Activated CD4-positive, alpha-beta T cell treated with anti-CD3 and anti-CD28 coated beads for 4 hours (primary cell): ENCODE measurements at regions not wholly inside any gene's neighbourhood (a gene's known extent, or its start where the extent isn't known, plus 50 kb on each side); places are given as distances from the start of the nearest gene placed in this dataset.

Experiments
- DNase-seq, 2 donors: peaks; one replicate each; pipeline ENCODE4 v3.0.0-alpha.2; 2020

GRCh38 chr2:76312236-76312635, 601.5 kb upstream of the GCFC2 start:
- no peak for DNase-seq

- DNase-seq: no peak
Observed at GRCh38 chr2:76311728-76312127, 601.0 kb upstream of the GCFC2 start.

- DNase-seq: no peak
Observed at GRCh38 chr2:76310894-76311633, 600.3 kb upstream of the GCFC2 start.

GRCh38 chr2:76307495-76307894, 596.8 kb upstream of the GCFC2 start:
- DNase-seq: no peak

- DNase-seq: no peak
Observed at GRCh38 chr2:76298041-76298440, 587.3 kb upstream of the GCFC2 start.

GRCh38 chr2:76296438-76296837, 585.7 kb upstream of the GCFC2 start:
- DNase-seq: no peak

- DNase-seq: no peak
Observed at GRCh38 chr2:76295762-76296161, 585.0 kb upstream of the GCFC2 start.

GRCh38 chr2:76288598-76288997, 577.9 kb upstream of the GCFC2 start:
- no peak for DNase-seq

GRCh38 chr2:76288146-76288545, 577.4 kb upstream of the GCFC2 start:
- no peak for DNase-seq

GRCh38 chr2:76283350-76283749, 572.6 kb upstream of the GCFC2 start:
- DNase-seq: no peak

- no peak for DNase-seq
Observed at GRCh38 chr2:76281156-76281841, 570.6 kb upstream of the GCFC2 start.

GRCh38 chr2:76280686-76281085, 570.0 kb upstream of the GCFC2 start:
- DNase-seq: no peak

GRCh38 chr2:76279142-76279541, 568.4 kb upstream of the GCFC2 start:
- no peak for DNase-seq

GRCh38 chr2:76275788-76276187, 565.1 kb upstream of the GCFC2 start:
- no peak for DNase-seq

- DNase-seq: no peak
Observed at GRCh38 chr2:76274676-76275075, 564.0 kb upstream of the GCFC2 start.

GRCh38 chr2:76274160-76274559, 563.4 kb upstream of the GCFC2 start:
- no peak for DNase-seq

- no peak for DNase-seq
Observed at GRCh38 chr2:76270096-76270710, 559.5 kb upstream of the GCFC2 start.

- DNase-seq: no peak
Observed at GRCh38 chr2:76268902-76269620, 558.3 kb upstream of the GCFC2 start.

GRCh38 chr2:76268484-76268883, 557.8 kb upstream of the GCFC2 start:
- no peak for DNase-seq

- no peak for DNase-seq
Observed at GRCh38 chr2:76257802-76258201, 547.1 kb upstream of the GCFC2 start.

- no peak for DNase-seq
Observed at GRCh38 chr2:76256458-76257088, 545.9 kb upstream of the GCFC2 start.

GRCh38 chr2:76252704-76253103, 542.0 kb upstream of the GCFC2 start:
- no peak for DNase-seq

GRCh38 chr2:76251342-76251741, 540.6 kb upstream of the GCFC2 start:
- DNase-seq: no peak
